ENCODE measurements at regions not wholly inside any gene's neighbourhood (a gene's known extent, or its start where the extent isn't known, plus 50 kb on each side); places are given as distances from the start of the nearest gene placed in this dataset.

- TF ChIP-seq JUND (IDR thresholded peaks at IDR 0.05; ENCODE audit: low read depth), result no peak
- in situ Hi-C loops (cut with HindIII; ENCODE audit: low pct_unique_long_range_greater_than_20kb, low sequenced_read_pairs), result no loop called here
- DNase-seq (ENCODE audit: low read depth in 1 of 2, low spot score in 1 of 2), result no peak
Observed at GRCh38 chr7:46786995-46787394, 794.9 kb downstream of the TNS3 start.

DNA sequence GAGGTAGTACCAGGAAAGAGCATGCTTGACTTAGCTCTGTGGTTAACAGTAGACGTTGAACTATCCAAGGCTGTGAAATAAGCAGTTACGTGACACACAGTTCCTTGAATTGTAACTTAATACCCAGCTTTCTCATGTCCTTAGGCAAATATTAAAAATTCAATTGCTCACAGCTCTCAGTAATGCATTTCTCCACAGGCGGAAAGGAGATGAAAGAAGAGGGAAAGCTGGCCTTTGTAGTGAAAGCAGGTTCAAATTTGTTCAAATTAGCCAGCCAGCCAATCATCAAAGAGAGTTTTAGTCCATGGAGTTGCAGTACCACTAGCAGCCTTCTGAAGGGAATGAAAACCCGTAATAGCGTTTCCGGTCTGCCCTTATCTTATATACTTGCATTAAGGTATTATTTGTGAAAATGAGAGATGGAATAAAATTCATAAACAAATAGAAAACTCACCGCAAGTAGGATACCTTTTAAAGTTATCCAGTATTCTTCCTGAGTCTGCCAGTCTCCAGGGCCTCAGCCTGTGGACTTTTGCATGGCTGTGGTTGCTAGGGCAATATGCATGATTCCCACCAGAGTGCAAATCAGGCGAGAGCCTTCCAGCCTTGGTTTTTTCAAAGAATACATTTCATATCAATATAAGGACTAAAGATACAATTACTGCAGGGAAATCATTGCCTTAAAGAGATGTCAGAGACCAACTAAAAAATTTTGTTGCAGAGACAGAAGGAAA, 795.5 kb downstream of the TNS3 start:
- TF ChIP-seq JUND (IDR thresholded peaks at IDR 0.05; ENCODE audit: low read depth), result no peak
- in situ Hi-C loops (cut with HindIII; ENCODE audit: low pct_unique_long_range_greater_than_20kb, low sequenced_read_pairs), result no loop called here
- peak in 1 of 2 experiments; percentile 23 for DNase-seq (ENCODE audit: low read depth in 1 of 2, low spot score in 1 of 2)

- no peak for TF ChIP-seq JUND (IDR thresholded peaks at IDR 0.05; ENCODE audit: low read depth)
- in situ Hi-C loops (cut with HindIII; ENCODE audit: low pct_unique_long_range_greater_than_20kb, low sequenced_read_pairs), result no loop called here
- DNase-seq (ENCODE audit: low read depth in 1 of 2, low spot score in 1 of 2), result no peak
Observed at GRCh38 chr7:46784732-46785131, 797.2 kb downstream of the TNS3 start.

DNA sequence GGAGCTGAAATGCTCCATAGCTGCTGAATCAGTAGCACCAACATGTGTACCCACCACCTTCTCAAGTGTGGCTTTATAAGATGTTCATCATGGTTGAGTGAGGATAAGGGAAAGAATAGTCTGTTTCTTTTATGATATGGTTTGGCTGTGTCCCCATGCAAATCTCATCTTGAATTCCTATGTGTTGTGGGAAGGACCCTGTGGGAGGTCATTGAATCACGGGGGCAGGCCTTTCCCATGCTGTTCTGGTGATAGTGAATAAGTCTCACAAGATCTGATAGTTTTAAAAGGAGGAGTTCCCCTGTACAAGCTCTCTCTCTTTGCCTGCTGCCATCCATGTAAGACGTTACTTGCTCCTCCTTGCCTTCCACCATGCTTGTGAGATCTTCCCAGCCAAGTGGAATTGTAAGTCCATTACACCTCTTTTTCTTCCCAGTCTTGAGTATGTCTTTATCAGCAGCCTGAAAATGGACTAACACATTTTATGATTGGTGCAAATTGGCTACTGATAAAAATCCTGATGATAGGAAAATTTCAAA, 799.9 kb downstream of the TNS3 start:
- TF ChIP-seq JUND (IDR thresholded peaks at IDR 0.05; ENCODE audit: low read depth), result no peak
- in situ Hi-C loops (cut with HindIII; ENCODE audit: low pct_unique_long_range_greater_than_20kb, low sequenced_read_pairs), result no loop called here
- no peak for DNase-seq (ENCODE audit: low read depth in 1 of 2, low spot score in 1 of 2)

DNA sequence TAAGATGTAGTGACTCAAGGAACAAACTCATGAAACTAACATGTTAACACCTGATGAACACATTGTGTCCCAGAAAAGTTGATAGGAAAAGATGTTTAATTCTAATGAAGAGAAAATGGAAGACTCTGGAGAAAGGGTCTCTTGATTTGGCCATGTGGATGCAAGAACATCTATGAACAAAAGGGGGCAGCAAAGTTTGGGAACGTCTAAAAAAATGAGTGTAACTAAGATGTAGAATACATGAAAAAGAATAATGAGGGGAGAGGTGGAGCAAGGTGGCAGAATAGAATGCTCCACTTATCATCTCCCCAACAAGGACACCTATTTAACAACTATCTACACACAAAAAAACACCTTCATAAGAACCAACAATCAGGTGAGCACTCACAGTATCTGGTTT, 805.1 kb downstream of the TNS3 start:
- TF ChIP-seq JUND (IDR thresholded peaks at IDR 0.05; ENCODE audit: low read depth), result no peak
- in situ Hi-C loops (cut with HindIII; ENCODE audit: low pct_unique_long_range_greater_than_20kb, low sequenced_read_pairs), result no loop called here
- DNase-seq (ENCODE audit: low read depth in 1 of 2, low spot score in 1 of 2), result peak; percentile 16 to 53

GRCh38 chr7:46775776-46776175, 806.1 kb downstream of the TNS3 start:
- in situ Hi-C loops (cut with HindIII; ENCODE audit: low pct_unique_long_range_greater_than_20kb, low sequenced_read_pairs), result no loop called here
- no peak for DNase-seq (ENCODE audit: low read depth in 1 of 2, low spot score in 1 of 2)
- TF ChIP-seq JUND (IDR thresholded peaks at IDR 0.05; ENCODE audit: low read depth), result no peak

DNA sequence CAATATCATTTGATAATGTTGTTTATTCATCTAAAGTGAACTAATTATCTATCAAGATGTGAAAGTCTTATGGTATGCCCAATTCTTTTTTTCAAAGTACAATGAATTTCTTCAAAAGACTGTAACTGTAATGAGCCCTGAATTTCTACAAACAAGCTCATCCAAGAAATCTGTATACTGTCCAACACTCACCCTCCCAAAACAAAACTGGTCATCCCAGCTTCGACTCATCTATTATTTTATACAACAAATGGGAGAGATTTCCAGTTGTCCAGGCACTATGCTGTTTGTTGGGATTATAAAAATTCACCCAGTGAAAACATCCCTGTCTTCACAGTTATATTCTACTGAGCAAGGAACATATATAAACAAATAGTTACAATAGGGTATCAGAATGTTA, 806.9 kb downstream of the TNS3 start:
- in situ Hi-C loops (cut with HindIII; ENCODE audit: low pct_unique_long_range_greater_than_20kb, low sequenced_read_pairs), result no loop called here
- TF ChIP-seq JUND (IDR thresholded peaks at IDR 0.05; ENCODE audit: low read depth), result no peak
- no peak for DNase-seq (ENCODE audit: low read depth in 1 of 2, low spot score in 1 of 2)

DNA sequence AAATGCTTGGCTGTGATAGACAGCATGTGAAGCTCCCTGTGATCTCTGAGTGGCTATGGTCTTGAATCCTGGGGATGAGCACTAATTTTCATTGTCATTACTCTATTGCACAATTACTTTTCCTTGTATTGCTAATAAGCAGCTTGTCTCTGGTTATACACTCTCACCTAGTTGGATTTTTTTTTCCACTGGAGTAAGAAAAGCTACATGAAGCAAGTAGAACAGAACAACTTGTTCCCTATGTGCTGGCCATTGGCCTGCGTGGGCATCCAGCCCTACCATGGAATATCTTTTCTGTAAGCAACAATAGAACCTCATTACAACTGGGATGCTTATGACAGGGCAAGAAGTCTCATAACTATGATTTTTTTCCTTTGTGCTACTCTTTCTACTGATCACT, 807.4 kb downstream of the TNS3 start:
- DNase-seq (ENCODE audit: low read depth in 1 of 2, low spot score in 1 of 2), result no peak
- in situ Hi-C loops (cut with HindIII; ENCODE audit: low pct_unique_long_range_greater_than_20kb, low sequenced_read_pairs), result no loop called here
- no peak for TF ChIP-seq JUND (IDR thresholded peaks at IDR 0.05; ENCODE audit: low read depth)

- TF ChIP-seq JUND (IDR thresholded peaks at IDR 0.05; ENCODE audit: low read depth), result no peak
- in situ Hi-C loops (cut with HindIII; ENCODE audit: low pct_unique_long_range_greater_than_20kb, low sequenced_read_pairs), result no loop called here
- no peak for DNase-seq (ENCODE audit: low read depth in 1 of 2, low spot score in 1 of 2)
Observed at GRCh38 chr7:46772776-46773175, 809.1 kb downstream of the TNS3 start.

DNA sequence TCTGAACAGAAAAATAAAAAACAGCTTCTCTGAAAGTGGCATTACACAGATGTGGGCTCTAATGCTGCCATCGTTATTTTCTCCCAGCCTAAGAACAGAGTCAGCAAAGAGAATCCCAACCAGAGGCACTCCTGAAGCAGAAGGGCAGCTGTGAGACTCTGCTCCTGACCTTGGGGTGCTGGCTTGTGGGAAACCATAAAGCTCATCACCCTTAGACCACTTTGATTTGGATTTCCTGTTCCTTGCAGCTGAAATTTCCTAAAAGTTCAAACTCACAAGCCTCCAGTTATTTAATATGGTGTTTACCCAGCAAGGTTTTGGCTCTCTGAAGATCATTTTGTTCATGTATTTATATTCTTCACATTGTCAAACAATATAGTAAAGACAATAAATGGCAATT, 814.8 kb downstream of the TNS3 start:
- in situ Hi-C loops (cut with HindIII; ENCODE audit: low pct_unique_long_range_greater_than_20kb, low sequenced_read_pairs), result no loop called here
- DNase-seq (ENCODE audit: low read depth in 1 of 2, low spot score in 1 of 2), result no peak
- no peak for TF ChIP-seq JUND (IDR thresholded peaks at IDR 0.05; ENCODE audit: low read depth)

DNA sequence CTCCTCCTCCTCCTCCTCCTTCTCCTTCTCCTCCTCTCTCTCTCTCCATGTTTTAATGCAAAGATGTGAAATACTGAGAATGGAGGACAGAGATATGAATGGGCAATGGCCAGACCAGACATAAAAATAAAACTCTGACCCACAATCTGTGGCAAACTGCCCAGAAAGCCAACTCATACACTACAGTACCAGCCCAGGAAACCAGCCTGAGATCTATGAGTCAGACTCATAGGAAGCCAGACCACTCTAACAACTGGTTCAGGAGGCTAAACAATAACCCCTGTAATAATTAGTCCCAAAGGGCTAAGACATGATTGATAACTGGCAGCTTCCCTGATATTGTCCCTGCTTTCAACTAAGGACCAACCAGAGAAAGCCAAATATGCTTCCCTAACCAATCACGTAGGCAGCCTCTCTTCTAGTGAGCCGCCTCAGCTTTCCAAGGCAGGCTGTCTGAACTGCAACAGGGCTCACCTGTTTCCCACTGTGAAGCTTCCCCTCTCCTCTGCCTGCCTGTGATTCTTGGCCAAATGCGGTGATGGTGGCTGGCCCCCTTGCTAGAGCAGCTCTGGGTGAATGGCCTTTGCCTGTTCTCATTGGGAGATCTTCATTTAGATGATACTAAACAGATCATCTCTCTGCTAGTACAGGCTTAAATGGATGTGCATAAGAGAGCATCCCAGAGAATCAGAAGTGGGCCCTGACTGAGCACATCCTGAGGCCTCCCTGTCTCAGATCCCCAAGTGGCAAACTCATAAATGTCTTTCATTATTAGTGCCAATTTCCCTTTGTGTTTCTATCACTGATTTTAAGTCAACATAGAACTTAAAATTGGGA, 817.6 kb downstream of the TNS3 start:
- in situ Hi-C loops (cut with HindIII; ENCODE audit: low pct_unique_long_range_greater_than_20kb, low sequenced_read_pairs), result no loop called here
- DNase-seq (ENCODE audit: low read depth in 1 of 2, low spot score in 1 of 2), result no peak
- no peak for TF ChIP-seq JUND (IDR thresholded peaks at IDR 0.05; ENCODE audit: low read depth)

- TF ChIP-seq JUND (IDR thresholded peaks at IDR 0.05; ENCODE audit: low read depth), result no peak
- in situ Hi-C loops (cut with HindIII; ENCODE audit: low pct_unique_long_range_greater_than_20kb, low sequenced_read_pairs), result no loop called here
- no peak for DNase-seq (ENCODE audit: low read depth in 1 of 2, low spot score in 1 of 2)
Observed at GRCh38 chr7:46763344-46763743, 818.6 kb downstream of the TNS3 start.
